ENCODE measurements at regions not wholly inside any gene's neighbourhood (a gene's known extent, or its start where the extent isn't known, plus 50 kb on each side); places are given as distances from the start of the nearest gene placed in this dataset.
"Not testable (repeated sequence)": the region's sequence is repeated elsewhere in the genome, so short reads cannot be mapped to it uniquely, and the experiment has no call there.

- H3K9me3 ChIP-seq: peaks cover 0 to 15% (median 0%) of the 10 kb centered on the region in 4 donors
- DNase-seq (ENCODE audit: low spot score in 2 of 2); H3K27me3 ChIP-seq; H3K4me3 ChIP-seq; H3K4me1 ChIP-seq; H3K36me3 ChIP-seq; H3K27ac ChIP-seq: not testable (repeated sequence)
- WGBS, 2 donors: 95 to 98% methylated on average over 3 of the region's 3 CpGs
These were observed 102.8 kb upstream of the KCNMA1 start for GRCh38 chr10:77740396-77740795.

DNA sequence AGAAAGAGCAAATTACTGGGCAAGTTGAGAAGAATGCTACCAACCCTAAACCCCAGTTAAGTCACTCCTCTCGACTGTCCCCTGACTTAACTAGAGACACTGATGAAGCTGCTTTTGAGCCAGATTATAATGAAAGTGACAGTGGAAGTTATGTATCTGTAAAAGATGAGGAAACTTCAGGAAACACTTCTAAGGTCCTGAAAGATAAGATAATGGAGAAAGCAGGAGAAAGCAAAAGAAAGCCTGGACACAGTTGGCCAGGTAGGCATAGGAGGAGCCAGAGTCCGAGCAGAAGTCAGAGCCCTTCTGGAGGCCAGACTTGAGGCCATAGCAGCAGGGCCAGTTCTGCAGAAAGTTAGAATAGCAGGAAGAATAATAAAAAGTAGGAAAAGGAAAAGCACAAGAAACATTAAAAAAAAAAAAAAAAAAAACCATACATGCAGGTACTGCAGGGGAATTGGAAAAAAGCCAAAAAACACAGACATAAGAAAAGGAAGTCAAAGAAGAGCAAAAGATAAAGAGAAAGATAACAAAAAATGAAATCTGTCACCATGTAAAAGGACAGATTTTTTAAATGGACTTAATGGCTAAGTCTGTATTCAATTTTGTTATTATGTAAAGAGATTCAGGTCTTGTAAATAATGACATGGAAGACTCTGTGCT lies 101.0 kb upstream of the KCNMA1 start:
- Histone ChIP-seq H3K27ac (no peak overlapping the region), H3K27me3 (no peaks in the 10 kb centered on the region), H3K36me3 (no peaks in the 10 kb centered on the region), H3K9me3 (peaks cover 0 to 15% (median 0%) of the 10 kb centered on the region in 4 donors), H3K4me3 (no peak overlapping the region), H3K4me1 (no peaks in the 10 kb centered on the region)
- 72 to 82% methylated on average over 2 of the region's 2 CpGs for WGBS, 2 donors
- TF ChIP-seq CTCF (IDR thresholded peaks at IDR 0.05) (no peak), EP300 (IDR thresholded peaks at IDR 0.05) (no peak), POLR2A (IDR thresholded peaks at IDR 0.05) (no peak)
- no peak for DNase-seq (ENCODE audit: low spot score in 2 of 2)

- Histone ChIP-seq H3K27ac (no peak overlapping the region), H3K4me3 (no peak overlapping the region), H3K27me3 (no peaks in the 10 kb centered on the region), H3K36me3 (no peaks in the 10 kb centered on the region), H3K4me1 (no peaks in the 10 kb centered on the region), H3K9me3 (peaks cover 0 to 15% (median 0%) of the 10 kb centered on the region in 4 donors)
- TF ChIP-seq EP300 (IDR thresholded peaks at IDR 0.05): no peak
- no peak for TF ChIP-seq POLR2A (IDR thresholded peaks at IDR 0.05)
- no peak for TF ChIP-seq CTCF (IDR thresholded peaks at IDR 0.05)
- 76 to 80% methylated on average over 2 of the region's 2 CpGs for WGBS, 2 donors
- no peak for DNase-seq (ENCODE audit: low spot score in 2 of 2)
These were observed 100.0 kb upstream of the KCNMA1 start for GRCh38 chr10:77737608-77738007.

DNA sequence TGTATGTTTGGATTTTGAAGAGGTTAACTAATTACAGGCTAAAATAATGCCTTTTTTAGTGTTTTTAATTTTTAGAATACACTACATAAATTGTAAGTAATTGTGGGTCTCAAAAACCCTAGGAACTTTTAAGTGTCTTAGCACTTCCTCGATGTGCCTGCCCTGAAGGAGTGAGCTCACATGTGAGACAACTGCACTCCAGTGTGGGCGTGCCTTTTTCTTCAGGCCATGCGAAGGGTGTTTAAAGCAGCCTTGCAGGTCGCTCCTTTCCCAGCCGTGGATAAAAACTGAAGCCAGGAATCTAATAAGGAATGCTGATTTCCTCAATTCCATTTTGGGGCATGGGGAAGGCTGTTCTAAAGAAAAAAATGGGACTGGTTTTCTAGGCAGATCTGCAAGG lies 97.5 kb upstream of the KCNMA1 start:
- not testable (repeated sequence) for H3K27me3 ChIP-seq; H3K9me3 ChIP-seq; H3K4me3 ChIP-seq; H3K4me1 ChIP-seq; DNase-seq (ENCODE audit: low spot score in 2 of 2); H3K36me3 ChIP-seq; H3K27ac ChIP-seq
- WGBS, 2 donors: 32 to 39% methylated on average over 5 of the region's 5 CpGs

DNA sequence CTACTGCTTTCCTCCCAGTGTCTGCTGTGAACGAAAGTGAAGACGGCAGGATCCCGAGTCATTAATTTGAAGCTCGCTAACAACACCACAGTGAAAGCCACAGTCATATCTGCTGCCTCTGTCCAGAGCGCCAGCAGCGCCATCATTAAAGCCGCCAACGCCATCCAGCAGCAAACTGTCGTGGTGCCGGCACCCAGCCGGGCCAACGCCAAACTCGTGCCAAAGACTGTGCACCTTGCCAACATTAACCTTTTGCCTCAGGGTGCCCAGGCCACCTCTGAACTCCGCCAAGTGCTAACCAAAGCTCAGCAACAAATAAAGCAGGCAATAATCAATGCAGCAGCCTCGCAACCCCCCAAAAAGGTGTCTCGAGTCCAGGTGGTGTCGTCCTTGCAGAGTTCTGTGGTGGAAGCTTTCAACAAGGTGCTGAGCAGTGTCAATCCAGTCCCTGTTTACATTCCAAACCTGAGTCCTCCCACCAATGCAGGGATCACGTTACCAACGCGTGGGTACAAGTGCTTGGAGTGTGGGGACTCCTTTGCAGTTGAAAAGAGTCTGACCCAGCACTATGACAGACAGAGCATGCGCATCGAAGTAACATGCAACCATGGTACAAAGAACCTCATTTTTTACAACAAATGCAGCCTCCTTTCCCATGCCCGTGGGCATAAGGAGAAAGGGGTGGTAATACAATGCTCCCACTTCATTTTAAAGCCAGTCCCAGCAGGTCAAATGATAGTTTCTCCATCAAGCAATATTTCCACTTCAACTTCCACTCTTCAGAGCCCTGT lies 94.8 kb upstream of the KCNMA1 start:
- Histone ChIP-seq H3K4me3 (no peak overlapping the region), H3K27me3 (no peaks in the 10 kb centered on the region), H3K4me1 (no peaks in the 10 kb centered on the region), H3K36me3 (no peaks in the 10 kb centered on the region), H3K27ac (no peak overlapping the region), H3K9me3 (no peaks in the 10 kb centered on the region)
- TF ChIP-seq POLR2A (IDR thresholded peaks at IDR 0.05) (no peak), CTCF (IDR thresholded peaks at IDR 0.05) (no peak), EP300 (IDR thresholded peaks at IDR 0.05) (no peak)
- no peak for DNase-seq (ENCODE audit: low spot score in 2 of 2)
- WGBS, 2 donors: 79 to 80% methylated on average over 23 of the region's 23 CpGs

- no peak for TF ChIP-seq POLR2A (IDR thresholded peaks at IDR 0.05)
- TF ChIP-seq EP300 (IDR thresholded peaks at IDR 0.05): no peak
- TF ChIP-seq CTCF (IDR thresholded peaks at IDR 0.05): no peak
- 79 to 83% methylated on average over 3 of the region's 3 CpGs for WGBS, 2 donors
- no peak overlapping the region for H3K4me3 ChIP-seq
- peaks cover 0 to 17% (median 0%) of the 10 kb centered on the region in 4 donors for H3K9me3 ChIP-seq
- no peaks in the 10 kb centered on the region for H3K27me3 ChIP-seq
- DNase-seq (ENCODE audit: low spot score in 2 of 2): no peak
- no peaks in the 10 kb centered on the region for H3K4me1 ChIP-seq
- H3K36me3 ChIP-seq: no peaks in the 10 kb centered on the region
- no peak overlapping the region for H3K27ac ChIP-seq
These were observed 89.9 kb upstream of the KCNMA1 start for GRCh38 chr10:77727481-77727880.

All from tibial nerve (tissue), 4 donors.